ENCODE measurements at regions not wholly inside any gene's neighbourhood (a gene's known extent, or its start where the extent isn't known, plus 50 kb on each side); places are given as distances from the start of the nearest gene placed in this dataset.

GRCh38 chr11:26186389-26186788, 145.5 kb upstream of the ANO3 start:
- no peak for TF ChIP-seq CTCF (IDR thresholded peaks at IDR 0.05; ENCODE audit: low read depth, low read length)
- TF ChIP-seq EZH2phosphoT487 (IDR thresholded peaks at IDR 0.05; ENCODE audit: low read depth): no peak
